ENCODE measurements at regions not wholly inside any gene's neighbourhood (a gene's known extent, or its start where the extent isn't known, plus 50 kb on each side); places are given as distances from the start of the nearest gene placed in this dataset.

GRCh38 chr7:131013716-131014115 is 279.7 kb upstream of the KLF14 start:
- Histone ChIP-seq H4K20me1 (peaks cover 19% of the 10 kb centered on the region; the same call in 1 of the 2 replicates), H3K9me3 (no peaks in the 10 kb centered on the region), H3K27ac (no peak overlapping the region), H3K4me2 (no peak overlapping the region), H3K27me3 (no peaks in the 10 kb centered on the region), H3K4me3 (no peak overlapping the region), H3K4me1 (no peaks in the 10 kb centered on the region), H3K36me3 (no peaks in the 10 kb centered on the region), H3K9ac (no peak overlapping the region)
- no peak for TF ChIP-seq Cebpa-rat (IDR thresholded peaks at IDR 0.05)

- no peaks in the 10 kb centered on the region for H3K27me3 ChIP-seq
- H3K9me3 ChIP-seq = no peaks in the 10 kb centered on the region
- no peak overlapping the region for H3K4me2 ChIP-seq
- H3K27ac ChIP-seq = no peak overlapping the region
- peaks cover 25% of the 10 kb centered on the region; the same call in 1 of the 2 replicates for H4K20me1 ChIP-seq
- no peaks in the 10 kb centered on the region for H3K4me1 ChIP-seq
- H3K36me3 ChIP-seq = no peaks in the 10 kb centered on the region
- H3K4me3 ChIP-seq = no peak overlapping the region
- H3K9ac ChIP-seq = no peak overlapping the region
- no peak for TF ChIP-seq Cebpa-rat (IDR thresholded peaks at IDR 0.05)
Measured at GRCh38 chr7:131014906-131015656, 281.1 kb upstream of the KLF14 start.

- no peak overlapping the region for H3K4me2 ChIP-seq
- no peak overlapping the region for H3K4me3 ChIP-seq
- TF ChIP-seq Cebpa-rat (IDR thresholded peaks at IDR 0.05) = no peak
- H3K27me3 ChIP-seq = no peaks in the 10 kb centered on the region
- H3K9me3 ChIP-seq = no peaks in the 10 kb centered on the region
- no peak overlapping the region for H3K27ac ChIP-seq
- H3K4me1 ChIP-seq = 0 out of 2 replicates have a peak, but pooled peaks cover 3% of the 10 kb centered on the region
- no peak overlapping the region for H3K9ac ChIP-seq
- H3K36me3 ChIP-seq = no peaks in the 10 kb centered on the region
- peaks cover 30% of the 10 kb centered on the region; the same call in 1 of the 2 replicates for H4K20me1 ChIP-seq
Measured at GRCh38 chr7:131015657-131015958, 281.6 kb upstream of the KLF14 start.

GRCh38 chr7:131016230-131016629 is 282.2 kb upstream of the KLF14 start:
- H3K4me1 ChIP-seq = peaks cover 5% of the 10 kb centered on the region
- H3K4me2 ChIP-seq = no peak overlapping the region
- H3K27ac ChIP-seq = no peak overlapping the region
- H3K9ac ChIP-seq = no peak overlapping the region
- no peaks in the 10 kb centered on the region for H3K9me3 ChIP-seq
- no peak for TF ChIP-seq Cebpa-rat (IDR thresholded peaks at IDR 0.05)
- peaks cover 34% of the 10 kb centered on the region; the same call in 1 of the 2 replicates for H4K20me1 ChIP-seq
- no peaks in the 10 kb centered on the region for H3K36me3 ChIP-seq
- no peaks in the 10 kb centered on the region for H3K27me3 ChIP-seq
- H3K4me3 ChIP-seq = no peak overlapping the region

GRCh38 chr7:131019351-131019750 is 285.3 kb upstream of the KLF14 start:
- no peak overlapping the region for H3K4me3 ChIP-seq
- H3K27me3 ChIP-seq = no peaks in the 10 kb centered on the region
- H3K4me2 ChIP-seq = no peak overlapping the region
- peaks cover 17% of the 10 kb centered on the region for H3K4me1 ChIP-seq
- no peaks in the 10 kb centered on the region for H3K9me3 ChIP-seq
- peaks cover 27% of the 10 kb centered on the region; the same call in 1 of the 2 replicates for H4K20me1 ChIP-seq
- H3K36me3 ChIP-seq = no peaks in the 10 kb centered on the region
- no peak overlapping the region for H3K27ac ChIP-seq
- no peak for TF ChIP-seq Cebpa-rat (IDR thresholded peaks at IDR 0.05)
- no peak overlapping the region for H3K9ac ChIP-seq

GRCh38 chr7:131020759-131021261 is 286.8 kb upstream of the KLF14 start:
- Histone ChIP-seq H4K20me1 (peaks cover 27% of the 10 kb centered on the region; the same call in 1 of the 2 replicates), H3K9ac (no peak overlapping the region), H3K4me1 (peaks cover 17% of the 10 kb centered on the region), H3K4me3 (no peak overlapping the region), H3K9me3 (no peaks in the 10 kb centered on the region), H3K27ac (no peak overlapping the region), H3K27me3 (no peaks in the 10 kb centered on the region), H3K4me2 (no peak overlapping the region), H3K36me3 (no peaks in the 10 kb centered on the region)
- TF ChIP-seq Cebpa-rat (IDR thresholded peaks at IDR 0.05) = no peak

- H4K20me1 ChIP-seq = peaks cover 31% of the 10 kb centered on the region; the same call in 1 of the 2 replicates
- H3K4me3 ChIP-seq = no peak overlapping the region
- H3K27me3 ChIP-seq = no peaks in the 10 kb centered on the region
- peaks cover 17% of the 10 kb centered on the region for H3K4me1 ChIP-seq
- no peaks in the 10 kb centered on the region for H3K36me3 ChIP-seq
- no peaks in the 10 kb centered on the region for H3K9me3 ChIP-seq
- no peak overlapping the region for H3K27ac ChIP-seq
- H3K4me2 ChIP-seq = peak overlapping the region; percentile 47
- H3K9ac ChIP-seq = no peak overlapping the region
- TF ChIP-seq Cebpa-rat (IDR thresholded peaks at IDR 0.05) = no peak
Measured at GRCh38 chr7:131021460-131021859, 287.5 kb upstream of the KLF14 start.

GRCh38 chr7:131021902-131022301 is 287.9 kb upstream of the KLF14 start:
- no peak for TF ChIP-seq Cebpa-rat (IDR thresholded peaks at IDR 0.05)
- Histone ChIP-seq H3K27ac (no peak overlapping the region), H3K4me3 (no peak overlapping the region), H3K27me3 (no peaks in the 10 kb centered on the region), H3K9me3 (no peaks in the 10 kb centered on the region), H3K4me1 (peaks cover 17% of the 10 kb centered on the region), H3K4me2 (peak overlapping the region; percentile 47), H3K36me3 (no peaks in the 10 kb centered on the region), H3K9ac (no peak overlapping the region), H4K20me1 (peaks cover 36% of the 10 kb centered on the region; the same call in 1 of the 2 replicates)

GRCh38 chr7:131026297-131027000 is 292.4 kb upstream of the KLF14 start:
- no peak overlapping the region for H3K27ac ChIP-seq
- no peak overlapping the region for H3K9ac ChIP-seq
- no peak overlapping the region for H3K4me3 ChIP-seq
- H3K9me3 ChIP-seq = no peaks in the 10 kb centered on the region
- peaks cover 10% of the 10 kb centered on the region for H3K4me1 ChIP-seq
- H3K27me3 ChIP-seq = no peaks in the 10 kb centered on the region
- peaks cover 41% of the 10 kb centered on the region; the same call in 1 of the 2 replicates for H4K20me1 ChIP-seq
- H3K4me2 ChIP-seq = no peak overlapping the region
- no peak for TF ChIP-seq Cebpa-rat (IDR thresholded peaks at IDR 0.05)
- H3K36me3 ChIP-seq = no peaks in the 10 kb centered on the region

DNA sequence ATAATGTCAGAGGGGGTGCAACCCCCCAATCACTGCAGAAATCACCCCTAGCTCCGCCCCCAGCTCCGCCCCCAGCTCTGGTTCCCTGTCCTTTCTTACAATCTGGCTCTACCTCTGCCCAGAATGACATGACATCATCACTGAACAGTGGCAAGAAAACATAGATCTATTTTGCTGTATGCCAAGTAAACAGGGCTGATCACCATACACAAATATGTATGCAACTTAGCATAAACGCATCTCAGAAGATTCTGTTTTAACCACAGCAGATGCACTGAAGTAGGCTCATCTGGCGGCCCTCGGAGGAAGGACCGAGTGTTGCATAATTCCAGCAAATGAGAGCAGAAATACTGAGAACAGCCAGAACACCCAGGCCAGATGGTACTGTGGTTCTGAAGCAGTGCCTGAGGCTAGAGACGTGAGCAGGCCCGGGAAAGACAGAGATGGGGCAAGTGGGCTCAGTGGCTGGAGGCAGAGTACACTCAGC is 293.3 kb upstream of the KLF14 start:
- TF ChIP-seq Cebpa-rat (IDR thresholded peaks at IDR 0.05) = no peak
- Histone ChIP-seq H4K20me1 (peaks cover 34% of the 10 kb centered on the region; the same call in 1 of the 2 replicates), H3K4me2 (no peak overlapping the region), H3K4me3 (no peak overlapping the region), H3K9ac (no peak overlapping the region), H3K27me3 (no peaks in the 10 kb centered on the region), H3K4me1 (0 out of 2 replicates have a peak, but pooled peaks cover 1% of the 10 kb centered on the region), H3K27ac (no peak overlapping the region), H3K9me3 (no peaks in the 10 kb centered on the region), H3K36me3 (no peaks in the 10 kb centered on the region)
